ENCODE measurements at regions not wholly inside any gene's neighbourhood (a gene's known extent, or its start where the extent isn't known, plus 50 kb on each side); places are given as distances from the start of the nearest gene placed in this dataset.

DNA sequence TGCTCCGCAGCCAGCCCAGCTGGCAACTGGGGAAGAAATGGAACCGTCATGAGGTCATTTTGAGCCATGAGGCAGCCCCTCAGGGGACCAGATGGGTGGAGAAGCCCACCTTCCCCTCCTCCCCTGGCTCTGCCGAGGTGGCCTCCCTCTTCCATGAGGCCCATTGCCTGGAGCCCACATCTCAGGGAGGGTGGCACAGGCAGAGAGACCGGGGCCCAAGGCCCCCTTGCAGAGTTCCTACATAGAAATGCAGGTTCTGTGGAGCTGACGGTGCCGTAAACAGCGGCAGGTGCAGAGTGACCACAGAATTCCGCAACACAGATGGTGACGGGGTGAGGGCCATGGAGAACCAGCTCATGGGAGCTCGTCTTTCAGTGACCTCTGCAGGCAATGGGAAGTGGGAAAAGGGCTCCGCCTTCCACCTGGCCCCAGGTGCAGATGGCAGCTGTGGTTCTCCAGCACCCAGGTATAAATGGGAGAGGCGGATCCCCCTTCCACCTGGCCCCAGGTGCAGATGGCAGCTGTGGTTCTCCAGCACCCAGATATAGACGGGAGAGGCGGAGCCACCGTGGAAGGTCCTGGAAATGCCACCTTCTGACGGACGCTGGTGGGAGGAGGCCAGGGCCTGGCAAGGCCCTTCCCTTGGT, 765.4 kb downstream of the BRD1 start:
- in situ Hi-C loops (cut with HindIII; ENCODE audit: low pct_unique_long_range_greater_than_20kb, low sequenced_read_pairs), result no loop called here
- no TSS peak for BruUV-seq (replicated peaks)
- Histone ChIP-seq H3K27ac (ENCODE audit: low read length) (no peak overlapping the region), H3K4me3 (ENCODE audit: low read depth in 2 of 2, low read length in 2 of 2) (no peak overlapping the region), H3K9me3 (ENCODE audit: control insufficient read depth, insufficient read depth, low read depth, low read length) (no peaks in the 10 kb centered on the region), H3K27me3 (ENCODE audit: control insufficient read depth, insufficient read depth, low read length) (peaks cover 4% of the 10 kb centered on the region; the same call in 1 of the 2 replicates), H3K4me1 (ENCODE audit: control insufficient read depth, insufficient read depth, low read length) (no peaks in the 10 kb centered on the region; the same call in 1 of the 2 replicates), H3K36me3 (ENCODE audit: control insufficient read depth, insufficient read depth, low read length) (no peaks in the 10 kb centered on the region)
- DNase-seq (ENCODE audit: low read depth, low spot score), result no peak
- ATAC-seq, result no peak
- ChIA-PET POLR2A (no interaction called here), CTCF (no interaction called here)
- intact Hi-C loops (cut with micrococcal nuclease; ENCODE audit: unreplicated experiment), result no loop called here
- TF ChIP-seq SIN3A (IDR thresholded peaks at IDR 0.05; ENCODE audit: borderline replicate concordance, insufficient read depth, low read depth, low read length), result no peak
- no peak for TF ChIP-seq POLR2AphosphoS5 (IDR thresholded peaks at IDR 0.05; ENCODE audit: low read depth, low read length)
- TF ChIP-seq, protein P1, sequence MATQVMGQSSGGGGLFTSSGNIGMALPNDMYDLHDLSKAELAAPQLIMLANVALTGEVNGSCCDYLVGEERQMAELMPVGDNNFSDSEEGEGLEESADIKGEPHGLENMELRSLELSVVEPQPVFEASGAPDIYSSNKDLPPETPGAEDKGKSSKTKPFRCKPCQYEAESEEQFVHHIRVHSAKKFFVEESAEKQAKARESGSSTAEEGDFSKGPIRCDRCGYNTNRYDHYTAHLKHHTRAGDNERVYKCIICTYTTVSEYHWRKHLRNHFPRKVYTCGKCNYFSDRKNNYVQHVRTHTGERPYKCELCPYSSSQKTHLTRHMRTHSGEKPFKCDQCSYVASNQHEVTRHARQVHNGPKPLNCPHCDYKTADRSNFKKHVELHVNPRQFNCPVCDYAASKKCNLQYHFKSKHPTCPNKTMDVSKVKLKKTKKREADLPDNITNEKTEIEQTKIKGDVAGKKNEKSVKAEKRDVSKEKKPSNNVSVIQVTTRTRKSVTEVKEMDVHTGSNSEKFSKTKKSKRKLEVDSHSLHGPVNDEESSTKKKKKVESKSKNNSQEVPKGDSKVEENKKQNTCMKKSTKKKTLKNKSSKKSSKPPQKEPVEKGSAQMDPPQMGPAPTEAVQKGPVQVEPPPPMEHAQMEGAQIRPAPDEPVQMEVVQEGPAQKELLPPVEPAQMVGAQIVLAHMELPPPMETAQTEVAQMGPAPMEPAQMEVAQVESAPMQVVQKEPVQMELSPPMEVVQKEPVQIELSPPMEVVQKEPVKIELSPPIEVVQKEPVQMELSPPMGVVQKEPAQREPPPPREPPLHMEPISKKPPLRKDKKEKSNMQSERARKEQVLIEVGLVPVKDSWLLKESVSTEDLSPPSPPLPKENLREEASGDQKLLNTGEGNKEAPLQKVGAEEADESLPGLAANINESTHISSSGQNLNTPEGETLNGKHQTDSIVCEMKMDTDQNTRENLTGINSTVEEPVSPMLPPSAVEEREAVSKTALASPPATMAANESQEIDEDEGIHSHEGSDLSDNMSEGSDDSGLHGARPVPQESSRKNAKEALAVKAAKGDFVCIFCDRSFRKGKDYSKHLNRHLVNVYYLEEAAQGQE (IDR thresholded peaks at IDR 0.05; ENCODE audit: insufficient read depth in 1 of 2, low read depth in 2 of 2, low read length in 1 of 2), result no peak
- no peak for TF ChIP-seq TCF7L2 (IDR thresholded peaks at IDR 0.05; ENCODE audit: low read depth, low read length)
- TF ChIP-seq, protein P2, sequence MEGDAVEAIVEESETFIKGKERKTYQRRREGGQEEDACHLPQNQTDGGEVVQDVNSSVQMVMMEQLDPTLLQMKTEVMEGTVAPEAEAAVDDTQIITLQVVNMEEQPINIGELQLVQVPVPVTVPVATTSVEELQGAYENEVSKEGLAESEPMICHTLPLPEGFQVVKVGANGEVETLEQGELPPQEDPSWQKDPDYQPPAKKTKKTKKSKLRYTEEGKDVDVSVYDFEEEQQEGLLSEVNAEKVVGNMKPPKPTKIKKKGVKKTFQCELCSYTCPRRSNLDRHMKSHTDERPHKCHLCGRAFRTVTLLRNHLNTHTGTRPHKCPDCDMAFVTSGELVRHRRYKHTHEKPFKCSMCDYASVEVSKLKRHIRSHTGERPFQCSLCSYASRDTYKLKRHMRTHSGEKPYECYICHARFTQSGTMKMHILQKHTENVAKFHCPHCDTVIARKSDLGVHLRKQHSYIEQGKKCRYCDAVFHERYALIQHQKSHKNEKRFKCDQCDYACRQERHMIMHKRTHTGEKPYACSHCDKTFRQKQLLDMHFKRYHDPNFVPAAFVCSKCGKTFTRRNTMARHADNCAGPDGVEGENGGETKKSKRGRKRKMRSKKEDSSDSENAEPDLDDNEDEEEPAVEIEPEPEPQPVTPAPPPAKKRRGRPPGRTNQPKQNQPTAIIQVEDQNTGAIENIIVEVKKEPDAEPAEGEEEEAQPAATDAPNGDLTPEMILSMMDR (IDR thresholded peaks at IDR 0.05), result no peak

DNA sequence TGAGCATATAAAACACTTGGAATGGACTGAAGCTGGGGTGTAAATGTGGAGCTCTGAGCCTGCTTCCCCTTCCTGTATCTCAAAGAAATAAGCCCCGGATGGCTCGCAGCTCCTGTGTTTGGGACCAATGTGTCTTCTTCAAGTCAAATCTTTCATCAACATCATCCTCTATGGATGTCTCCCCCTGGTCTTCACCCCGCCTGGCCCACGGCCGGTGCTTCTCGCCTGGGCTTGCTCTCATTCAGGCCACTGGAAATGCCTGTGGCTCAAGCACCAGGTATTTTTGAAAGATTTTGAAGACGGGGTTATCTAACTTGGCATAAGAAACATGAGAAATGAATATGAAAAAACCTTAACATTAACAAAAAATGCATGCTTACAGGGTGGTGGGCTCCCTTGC, 769.8 kb downstream of the BRD1 start:
- no peaks in the 10 kb centered on the region for H3K36me3 ChIP-seq (ENCODE audit: control insufficient read depth, insufficient read depth, low read length)
- no peak for ATAC-seq
- H3K9me3 ChIP-seq (ENCODE audit: control insufficient read depth, insufficient read depth, low read depth, low read length), result no peaks in the 10 kb centered on the region
- no TSS peak for BruUV-seq (replicated peaks)
- in situ Hi-C loops (cut with HindIII; ENCODE audit: low pct_unique_long_range_greater_than_20kb, low sequenced_read_pairs) (no loop called here), intact Hi-C loops (cut with micrococcal nuclease; ENCODE audit: unreplicated experiment) (no loop called here)
- H3K4me3 ChIP-seq (ENCODE audit: low read depth in 2 of 2, low read length in 2 of 2), result no peak overlapping the region
- CTCF ChIA-PET, result no interaction called here
- POLR2A ChIA-PET, result no interaction called here
- no peak for DNase-seq (ENCODE audit: low read depth, low spot score)
- H3K4me1 ChIP-seq (ENCODE audit: control insufficient read depth, insufficient read depth, low read length), result no peaks in the 10 kb centered on the region; the same call in 1 of the 2 replicates
- H3K27ac ChIP-seq (ENCODE audit: low read length), result no peak overlapping the region
- TF ChIP-seq, protein P2 (IDR thresholded peaks at IDR 0.05), result no peak
- TF ChIP-seq SIN3A (IDR thresholded peaks at IDR 0.05; ENCODE audit: borderline replicate concordance, insufficient read depth, low read depth, low read length) (no peak), TCF7L2 (IDR thresholded peaks at IDR 0.05; ENCODE audit: low read depth, low read length) (no peak)
- peaks cover 4% of the 10 kb centered on the region; the same call in 1 of the 2 replicates for H3K27me3 ChIP-seq (ENCODE audit: control insufficient read depth, insufficient read depth, low read length)

All from Panc1 (cell line).